ENCODE measurements at regions not wholly inside any gene's neighbourhood (a gene's known extent, or its start where the extent isn't known, plus 50 kb on each side); places are given as distances from the start of the nearest gene placed in this dataset.

DNA sequence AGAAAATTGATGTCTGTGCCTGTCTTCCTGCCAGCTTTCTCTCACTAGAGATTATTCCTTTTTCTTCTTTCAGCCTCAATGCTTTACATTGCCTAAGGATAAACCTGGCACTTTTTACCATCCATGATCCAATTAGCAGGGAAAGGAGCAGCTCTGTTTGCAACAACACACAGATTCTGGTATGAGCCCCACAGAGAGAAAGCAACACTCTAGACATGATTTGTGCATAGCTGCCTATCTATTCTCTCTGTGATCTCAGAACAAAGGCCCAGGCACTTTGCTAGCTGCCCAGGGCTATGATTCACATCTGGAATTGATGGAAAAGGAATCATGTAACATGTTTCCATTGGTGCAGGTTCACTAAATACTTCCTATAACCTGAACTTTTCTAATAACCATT is 685.0 kb downstream of the ETS1 start:
- no peaks in the 10 kb centered on the region for H3K36me3 ChIP-seq (ENCODE audit: control insufficient read depth in 1 of 2, insufficient read depth in 2 of 2, low read length in 1 of 2)
- peaks cover 0 to 2% of the 10 kb centered on the region in 2 donors for H3K27me3 ChIP-seq (ENCODE audit: control insufficient read depth in 1 of 2, insufficient read depth in 2 of 2, low read length in 1 of 2)
- no peaks in the 10 kb centered on the region for H3K9me3 ChIP-seq (ENCODE audit: control insufficient read depth, low read length)
- H3K27ac ChIP-seq (ENCODE audit: low read depth in 1 of 2, low read length in 2 of 2) = no peak overlapping the region
- DNase-seq = no peak
- H3K4me3 ChIP-seq (ENCODE audit: low read length in 2 of 2) = no peak overlapping the region
- intact Hi-C loops (cut with DNase I) = no loop called here
- no peak for ATAC-seq (ENCODE audit: low FRiP score)
- no peaks in the 10 kb centered on the region for H3K4me1 ChIP-seq (ENCODE audit: control insufficient read depth in 1 of 2, insufficient read depth in 2 of 2, low read length in 2 of 2)

DNA sequence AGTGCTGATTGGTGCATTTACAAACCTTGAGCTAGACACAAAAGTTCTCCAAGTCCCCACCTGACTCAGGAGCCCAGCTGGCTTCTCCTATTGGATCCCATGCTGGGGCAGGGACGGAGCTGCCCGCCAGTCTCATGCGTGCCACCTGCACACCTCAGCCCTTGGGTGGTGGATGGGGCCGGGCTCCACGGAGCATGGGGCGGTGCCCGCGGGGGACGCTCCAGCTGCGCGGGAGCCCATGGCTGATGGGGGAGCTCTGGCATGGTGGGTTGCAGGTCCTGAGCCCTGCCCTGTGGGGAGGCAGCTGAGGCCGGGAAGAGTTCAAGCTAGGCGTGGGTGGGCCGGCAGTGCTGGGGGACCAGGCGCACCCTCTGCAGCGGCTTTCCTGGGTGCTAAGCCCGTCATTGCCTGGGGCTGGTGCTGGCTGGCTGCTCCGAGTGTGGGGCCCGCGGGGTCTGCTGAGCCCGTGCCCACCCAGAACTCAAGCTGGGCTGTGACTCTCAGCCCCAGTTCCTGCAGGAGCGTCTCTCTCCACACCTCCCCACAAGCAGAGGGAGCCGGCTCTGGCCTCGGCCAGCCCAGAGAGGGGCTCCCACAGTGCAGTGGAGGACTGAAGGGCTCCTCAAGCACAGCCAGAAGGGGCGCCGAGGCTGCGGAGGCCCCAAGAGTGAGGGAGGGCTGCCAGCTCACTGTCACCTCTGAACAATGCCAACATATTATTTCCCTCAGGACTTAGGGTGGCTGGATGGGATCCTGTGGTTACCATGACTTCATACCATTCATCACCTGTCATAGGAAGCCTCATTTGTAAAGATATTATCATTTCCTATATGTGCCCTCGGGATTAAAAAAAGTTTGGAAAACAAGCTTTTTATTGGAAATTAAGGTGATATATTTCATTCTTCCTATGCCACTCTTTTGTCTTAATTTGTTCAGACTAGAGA is 688.7 kb downstream of the ETS1 start:
- no peaks in the 10 kb centered on the region for H3K4me1 ChIP-seq (ENCODE audit: control insufficient read depth in 1 of 2, insufficient read depth in 2 of 2, low read length in 2 of 2)
- no peak for ATAC-seq (ENCODE audit: low FRiP score)
- H3K27me3 ChIP-seq (ENCODE audit: control insufficient read depth in 1 of 2, insufficient read depth in 2 of 2, low read length in 1 of 2) = peaks cover 0 to under 1% of the 10 kb centered on the region in 2 donors
- no peak overlapping the region for H3K27ac ChIP-seq (ENCODE audit: low read depth in 1 of 2, low read length in 2 of 2)
- no peaks in the 10 kb centered on the region for H3K9me3 ChIP-seq (ENCODE audit: control insufficient read depth, low read length)
- DNase-seq = no peak
- 97% methylated on average over 26 to 28 of the region's 28 CpGs for WGBS, 2 donors
- no peak overlapping the region for H3K4me3 ChIP-seq (ENCODE audit: low read length in 2 of 2)
- intact Hi-C loops (cut with DNase I) = no loop called here
- H3K36me3 ChIP-seq (ENCODE audit: control insufficient read depth in 1 of 2, insufficient read depth in 2 of 2, low read length in 1 of 2) = no peaks in the 10 kb centered on the region

DNA sequence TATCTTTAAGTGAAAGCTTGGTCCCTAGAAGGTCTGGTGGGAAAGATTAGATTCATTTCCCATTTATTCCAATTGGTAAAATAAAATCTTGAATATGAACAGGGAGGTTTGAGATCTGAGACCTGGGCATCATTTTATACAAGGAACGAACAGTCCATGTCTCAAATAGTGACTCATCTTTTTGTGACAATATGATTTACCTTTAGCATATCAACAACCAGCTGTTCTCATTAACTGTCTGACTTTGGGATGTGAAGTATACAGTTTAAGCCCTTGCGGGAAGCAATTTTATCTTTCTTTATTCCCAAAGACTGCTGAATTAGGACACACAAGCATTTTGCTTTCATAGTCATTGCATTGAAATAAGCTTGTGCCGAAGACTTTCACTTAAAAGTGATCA is 691.6 kb downstream of the ETS1 start:
- no peak for DNase-seq
- no peak for ATAC-seq (ENCODE audit: low FRiP score)
- H3K4me3 ChIP-seq (ENCODE audit: low read length in 2 of 2) = no peak overlapping the region
- no peaks in the 10 kb centered on the region for H3K27me3 ChIP-seq (ENCODE audit: control insufficient read depth in 1 of 2, insufficient read depth in 2 of 2, low read length in 1 of 2)
- H3K27ac ChIP-seq (ENCODE audit: low read depth in 1 of 2, low read length in 2 of 2) = no peak overlapping the region
- intact Hi-C loops (cut with DNase I) = no loop called here
- no peaks in the 10 kb centered on the region for H3K4me1 ChIP-seq (ENCODE audit: control insufficient read depth in 1 of 2, insufficient read depth in 2 of 2, low read length in 2 of 2)
- H3K36me3 ChIP-seq (ENCODE audit: control insufficient read depth in 1 of 2, insufficient read depth in 2 of 2, low read length in 1 of 2) = no peaks in the 10 kb centered on the region
- H3K9me3 ChIP-seq (ENCODE audit: control insufficient read depth, low read length) = no peaks in the 10 kb centered on the region
- WGBS, 2 donors = 69 to 84% methylated on average over 3 of the region's 3 CpGs

DNA sequence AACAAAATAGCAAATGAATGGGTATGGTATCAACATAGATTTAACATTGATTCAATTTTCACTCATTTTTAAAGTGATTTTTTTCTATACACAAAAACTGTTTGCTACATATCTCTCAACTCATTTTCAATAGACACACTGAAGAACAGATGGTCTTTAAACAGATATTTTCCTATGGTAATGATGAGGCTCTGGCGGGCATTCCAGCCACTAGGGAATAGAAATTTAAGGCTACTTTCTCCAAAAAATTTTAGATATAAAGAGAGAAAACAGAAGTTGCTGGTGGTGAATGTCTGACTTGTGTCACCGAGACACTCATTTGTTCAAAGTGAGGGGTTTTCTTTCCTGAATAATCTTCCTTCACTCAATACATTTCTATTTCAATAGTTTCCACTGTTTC is 693.0 kb downstream of the ETS1 start:
- Histone ChIP-seq H3K27me3 (ENCODE audit: control insufficient read depth in 1 of 2, insufficient read depth in 2 of 2, low read length in 1 of 2) (no peaks in the 10 kb centered on the region), H3K4me1 (ENCODE audit: control insufficient read depth in 1 of 2, insufficient read depth in 2 of 2, low read length in 2 of 2) (no peaks in the 10 kb centered on the region), H3K36me3 (ENCODE audit: control insufficient read depth in 1 of 2, insufficient read depth in 2 of 2, low read length in 1 of 2) (no peaks in the 10 kb centered on the region), H3K4me3 (ENCODE audit: low read length in 2 of 2) (no peak overlapping the region), H3K9me3 (ENCODE audit: control insufficient read depth, low read length) (no peaks in the 10 kb centered on the region), H3K27ac (ENCODE audit: low read depth in 1 of 2, low read length in 2 of 2) (no peak overlapping the region)
- ATAC-seq (ENCODE audit: low FRiP score) (no peak), DNase-seq (no peak)
- intact Hi-C loops (cut with DNase I) = no loop called here
- 89% methylated on average over 2 of the region's 2 CpGs for WGBS, 2 donors

DNA sequence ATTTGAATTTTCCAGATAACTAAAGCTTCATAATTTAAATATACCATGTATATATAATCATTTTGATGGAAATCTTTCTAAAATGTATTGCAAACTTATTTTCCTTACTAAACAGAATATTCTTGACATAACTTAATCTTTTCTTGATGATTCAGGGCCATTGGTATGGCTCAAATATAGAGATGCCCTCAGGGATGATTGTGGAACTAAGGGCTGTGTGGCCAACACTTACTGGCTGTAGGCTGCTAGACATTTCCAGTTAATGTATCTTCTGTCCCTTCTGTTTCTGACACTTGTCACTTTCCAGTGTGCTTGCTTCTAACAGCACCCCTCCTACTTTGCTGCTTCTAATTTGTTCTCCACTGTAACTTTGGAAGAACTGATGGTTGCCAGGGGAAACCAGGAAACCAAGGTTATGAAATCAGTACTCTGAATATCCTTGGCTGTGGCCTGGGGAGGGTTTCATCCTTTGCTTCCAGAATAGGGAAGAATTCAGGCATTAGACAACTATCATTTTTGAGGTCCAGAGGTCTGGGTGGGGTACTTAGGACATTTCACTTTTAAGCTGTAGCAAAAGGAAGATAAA is 697.2 kb downstream of the ETS1 start:
- Histone ChIP-seq H3K4me3 (ENCODE audit: low read length in 2 of 2) (no peak overlapping the region), H3K9me3 (ENCODE audit: control insufficient read depth, low read length) (peaks cover 3% of the 10 kb centered on the region), H3K4me1 (ENCODE audit: control insufficient read depth in 1 of 2, insufficient read depth in 2 of 2, low read length in 2 of 2) (no peaks in the 10 kb centered on the region), H3K27ac (ENCODE audit: low read depth in 1 of 2, low read length in 2 of 2) (no peak overlapping the region), H3K36me3 (ENCODE audit: control insufficient read depth in 1 of 2, insufficient read depth in 2 of 2, low read length in 1 of 2) (no peaks in the 10 kb centered on the region), H3K27me3 (ENCODE audit: control insufficient read depth in 1 of 2, insufficient read depth in 2 of 2, low read length in 1 of 2) (no peaks in the 10 kb centered on the region)
- intact Hi-C loops (cut with DNase I) = no loop called here
- no peak for ATAC-seq (ENCODE audit: low FRiP score)
- DNase-seq = no peak

DNA sequence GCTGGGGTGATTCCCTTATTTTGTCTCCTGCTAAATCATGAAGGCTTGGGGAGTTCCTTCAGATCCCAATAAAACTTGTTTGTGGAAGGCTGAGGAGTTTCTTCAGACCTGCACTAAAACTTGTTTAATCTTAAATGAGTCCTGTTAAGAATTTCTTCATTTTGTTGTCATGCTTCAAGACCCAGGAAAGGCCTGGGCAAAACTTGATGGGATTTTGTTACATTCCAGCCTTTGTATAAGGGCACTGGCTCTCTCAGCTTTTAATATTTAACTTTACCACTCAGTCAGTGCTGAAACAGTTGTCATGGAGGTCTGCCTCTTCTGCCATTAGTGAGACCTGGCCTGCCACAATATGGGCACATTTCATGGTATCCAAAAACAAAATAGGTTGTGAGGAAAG is 699.0 kb downstream of the ETS1 start:
- intact Hi-C loops (cut with DNase I) = no loop called here
- no peak for ATAC-seq (ENCODE audit: low FRiP score)
- H3K4me1 ChIP-seq (ENCODE audit: control insufficient read depth in 1 of 2, insufficient read depth in 2 of 2, low read length in 2 of 2) = no peaks in the 10 kb centered on the region
- peaks cover 6% of the 10 kb centered on the region for H3K9me3 ChIP-seq (ENCODE audit: control insufficient read depth, low read length)
- H3K27me3 ChIP-seq (ENCODE audit: control insufficient read depth in 1 of 2, insufficient read depth in 2 of 2, low read length in 1 of 2) = no peaks in the 10 kb centered on the region
- no peak for DNase-seq
- no peak overlapping the region for H3K27ac ChIP-seq (ENCODE audit: low read depth in 1 of 2, low read length in 2 of 2)
- H3K36me3 ChIP-seq (ENCODE audit: control insufficient read depth in 1 of 2, insufficient read depth in 2 of 2, low read length in 1 of 2) = no peaks in the 10 kb centered on the region
- no peak overlapping the region for H3K4me3 ChIP-seq (ENCODE audit: low read length in 2 of 2)

DNA sequence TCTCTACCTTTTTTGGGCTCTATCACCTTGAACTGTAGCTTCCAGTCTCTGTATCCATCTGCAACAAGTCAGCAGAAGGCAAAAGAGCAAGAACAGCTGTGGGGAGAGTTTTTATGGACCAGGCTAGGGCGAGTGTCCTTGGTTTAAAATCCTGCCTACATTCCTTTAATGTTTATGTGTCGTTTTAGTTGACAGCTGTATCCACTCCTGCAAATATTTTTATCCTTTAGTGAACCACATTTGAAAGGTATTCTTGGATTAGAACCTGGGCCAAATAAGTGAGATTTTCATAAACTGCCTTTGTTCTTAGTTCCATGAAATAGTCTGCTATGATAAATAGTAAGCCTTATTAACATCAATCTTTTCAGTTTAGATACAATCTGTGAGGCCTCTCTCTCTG is 712.2 kb downstream of the ETS1 start:
- no peak for ATAC-seq (ENCODE audit: low FRiP score)
- 6 to 8% methylated on average over 2 of the region's 2 CpGs for WGBS, 2 donors

DNA sequence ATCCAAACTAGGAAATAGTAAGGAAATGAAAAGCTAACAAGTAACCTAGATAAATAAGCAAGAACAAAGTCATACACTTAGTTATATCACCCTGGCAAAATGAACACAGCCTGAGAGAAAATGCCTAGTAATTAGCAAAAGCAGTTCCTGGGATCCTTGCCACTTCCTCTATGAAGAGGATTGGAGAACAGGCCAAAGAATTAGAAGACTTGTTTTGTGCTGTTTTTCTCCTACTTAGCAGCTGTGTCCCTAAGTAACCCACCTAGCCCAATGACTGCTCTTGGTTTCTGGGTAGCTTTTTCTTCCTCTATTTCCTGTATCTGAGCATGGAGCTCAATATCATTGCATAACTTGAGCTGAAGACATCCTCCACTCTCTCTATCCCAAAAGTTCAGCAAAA is 713.9 kb downstream of the ETS1 start:
- no peak overlapping the region for H3K27ac ChIP-seq (ENCODE audit: low read depth in 1 of 2, low read length in 2 of 2)
- no peaks in the 10 kb centered on the region for H3K27me3 ChIP-seq (ENCODE audit: control insufficient read depth in 1 of 2, insufficient read depth in 2 of 2, low read length in 1 of 2)
- no peaks in the 10 kb centered on the region for H3K36me3 ChIP-seq (ENCODE audit: control insufficient read depth in 1 of 2, insufficient read depth in 2 of 2, low read length in 1 of 2)
- H3K9me3 ChIP-seq (ENCODE audit: control insufficient read depth, low read length) = no peaks in the 10 kb centered on the region
- intact Hi-C loops (cut with DNase I) = no loop called here
- DNase-seq (no peak), ATAC-seq (ENCODE audit: low FRiP score) (no peak)
- no peak overlapping the region for H3K4me3 ChIP-seq (ENCODE audit: low read length in 2 of 2)
- H3K4me1 ChIP-seq (ENCODE audit: control insufficient read depth in 1 of 2, insufficient read depth in 2 of 2, low read length in 2 of 2) = no peaks in the 10 kb centered on the region

More for the DNA sequence above, 712.2 kb downstream of the ETS1 start:
- Histone ChIP-seq H3K4me3 (ENCODE audit: low read length in 2 of 2) (no peak overlapping the region), H3K27ac (ENCODE audit: low read depth in 1 of 2, low read length in 2 of 2) (no peak overlapping the region), H3K27me3 (ENCODE audit: control insufficient read depth in 1 of 2, insufficient read depth in 2 of 2, low read length in 1 of 2) (no peaks in the 10 kb centered on the region), H3K36me3 (ENCODE audit: control insufficient read depth in 1 of 2, insufficient read depth in 2 of 2, low read length in 1 of 2) (no peaks in the 10 kb centered on the region), H3K9me3 (ENCODE audit: control insufficient read depth, low read length) (no peaks in the 10 kb centered on the region), H3K4me1 (ENCODE audit: control insufficient read depth in 1 of 2, insufficient read depth in 2 of 2, low read length in 2 of 2) (no peaks in the 10 kb centered on the region)
- intact Hi-C loops (cut with DNase I) = no loop called here
- DNase-seq = no peak

DNA sequence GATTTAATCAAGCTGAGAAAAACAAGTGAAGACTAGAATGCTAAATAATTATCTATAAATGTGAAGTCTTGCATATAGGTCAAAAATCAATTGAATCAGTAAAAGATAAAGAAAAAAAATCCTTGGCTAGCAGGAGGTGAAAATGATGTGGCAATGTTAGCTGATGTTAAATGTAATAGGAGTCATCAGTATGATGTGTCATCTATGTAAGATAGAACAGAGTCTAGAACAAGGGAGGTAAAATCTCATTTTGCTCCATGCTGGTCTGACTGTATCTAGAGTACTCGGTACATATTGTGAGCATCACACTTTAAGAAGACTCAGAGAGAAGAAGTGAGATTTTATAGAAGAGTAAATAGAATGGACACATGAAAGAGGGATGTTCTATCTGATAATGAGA is 721.2 kb downstream of the ETS1 start:
- 91 to 100% methylated on average over 1 of the region's 1 CpG for WGBS, 2 donors
- intact Hi-C loops (cut with DNase I) = no loop called here
- ATAC-seq (ENCODE audit: low FRiP score) (no peak), DNase-seq (no peak)
- no peaks in the 10 kb centered on the region for H3K27me3 ChIP-seq (ENCODE audit: control insufficient read depth in 1 of 2, insufficient read depth in 2 of 2, low read length in 1 of 2)
- no peak overlapping the region for H3K27ac ChIP-seq (ENCODE audit: low read depth in 1 of 2, low read length in 2 of 2)
- H3K4me3 ChIP-seq (ENCODE audit: low read length in 2 of 2) = no peak overlapping the region
- H3K36me3 ChIP-seq (ENCODE audit: control insufficient read depth in 1 of 2, insufficient read depth in 2 of 2, low read length in 1 of 2) = no peaks in the 10 kb centered on the region
- no peaks in the 10 kb centered on the region for H3K4me1 ChIP-seq (ENCODE audit: control insufficient read depth in 1 of 2, insufficient read depth in 2 of 2, low read length in 2 of 2)
- H3K9me3 ChIP-seq (ENCODE audit: control insufficient read depth, low read length) = no peaks in the 10 kb centered on the region
